ENCODE measurements at regions not wholly inside any gene's neighbourhood (a gene's known extent, or its start where the extent isn't known, plus 50 kb on each side); places are given as distances from the start of the nearest gene placed in this dataset.

- TF ChIP-seq ZNF274 (IDR thresholded peaks at IDR 0.05; ENCODE audit: low read depth, low read length) (no peak), YY1 (IDR thresholded peaks at IDR 0.05; ENCODE audit: insufficient read depth, insufficient read length) (no peak), SUZ12 (IDR thresholded peaks at IDR 0.05; ENCODE audit: extremely low read depth, insufficient read depth, insufficient read length) (no peak)
Measured at GRCh38 chr9:30628915-30629567, 1755.4 kb upstream of the ACO1 start.

All from NT2/D1 (cell line).